Mucosa of rectum (tissue), 2 donors: ENCODE measurements at regions not wholly inside any gene's neighbourhood (a gene's known extent, or its start where the extent isn't known, plus 50 kb on each side); places are given as distances from the start of the nearest gene placed in this dataset.

ENCODE experiments used
- H3K27ac ChIP-seq, 2 donors: one replicate each; pipeline ENCODE4 v1.7.0; 2013; ENCODE audit warnings: inconsistent platforms in 2 of 2, low read depth in 2 of 2, low read length in 2 of 2
- H3K27me3 ChIP-seq, 2 donors: one replicate each; pipeline ENCODE4 v1.7.0; 2013; ENCODE audit warnings: low read length in 2 of 2; ENCODE audit not compliant: control insufficient read depth in 2 of 2, insufficient read depth in 2 of 2
- H3K36me3 ChIP-seq, 2 donors: one replicate each; pipeline ENCODE4 v1.7.0; 2013; ENCODE audit warnings: low read length in 2 of 2; ENCODE audit not compliant: control insufficient read depth in 2 of 2, insufficient read depth in 2 of 2
- H3K4me1 ChIP-seq, 2 donors: one replicate each; pipeline ENCODE4 v1.7.0; 2013; ENCODE audit warnings: low read length in 2 of 2, mild to moderate bottlenecking in 1 of 2; ENCODE audit not compliant: control insufficient read depth in 2 of 2, insufficient read depth in 2 of 2
- H3K4me3 ChIP-seq, 2 donors: one replicate each; pipeline ENCODE4 v1.7.0; 2013; ENCODE audit warnings: low read length in 2 of 2
- H3K9ac ChIP-seq, 2 donors: one replicate each; pipeline ENCODE4 v1.7.0; 2013; ENCODE audit warnings: low read length in 2 of 2, low read depth in 1 of 2, mild to moderate bottlenecking in 1 of 2
- H3K9me3 ChIP-seq, 2 donors: one replicate each; pipeline ENCODE4 v1.7.0; 2013; ENCODE audit warnings: low read length in 2 of 2; ENCODE audit not compliant: control insufficient read depth in 2 of 2
- donor health status: healthy.
- donor health status: Normal muscosa, but diverticular disease.

DNA sequence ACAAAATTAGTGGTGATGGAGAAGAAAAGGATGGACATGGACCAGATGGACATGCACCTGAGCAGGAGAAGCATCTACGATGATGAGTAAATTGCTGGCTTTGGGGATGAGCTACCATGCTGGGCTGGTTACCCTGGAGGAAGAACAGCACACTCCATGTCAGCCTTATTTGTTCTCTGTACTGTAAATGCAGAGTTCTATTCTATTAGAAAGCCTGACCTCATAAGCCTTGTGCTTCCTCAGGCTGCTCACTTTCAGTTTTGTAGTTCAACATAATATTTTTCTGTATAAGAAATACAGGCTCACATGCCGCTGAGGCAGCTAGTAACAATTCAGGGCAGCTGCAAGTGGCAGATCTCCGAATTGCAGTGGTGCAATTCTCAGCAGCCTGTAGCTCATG, 249.6 kb downstream of the PLA2G4A start:
- H3K27me3 ChIP-seq, result no peaks in the 10 kb centered on the region
- no peak overlapping the region for H3K4me3 ChIP-seq
- H3K4me1 ChIP-seq, result no peaks in the 10 kb centered on the region
- no peak overlapping the region for H3K27ac ChIP-seq
- no peaks in the 10 kb centered on the region for H3K9me3 ChIP-seq
- no peak overlapping the region for H3K9ac ChIP-seq
- H3K36me3 ChIP-seq, result no peaks in the 10 kb centered on the region

- no peak overlapping the region for H3K4me3 ChIP-seq
- no peaks in the 10 kb centered on the region for H3K4me1 ChIP-seq
- H3K36me3 ChIP-seq, result no peaks in the 10 kb centered on the region
- H3K27ac ChIP-seq, result no peak overlapping the region
- H3K9me3 ChIP-seq, result no peaks in the 10 kb centered on the region
- H3K9ac ChIP-seq, result no peak overlapping the region
- H3K27me3 ChIP-seq, result no peaks in the 10 kb centered on the region
Observed at GRCh38 chr1:187078916-187079315, 250.2 kb downstream of the PLA2G4A start.

GRCh38 chr1:187079330-187079729, 250.6 kb downstream of the PLA2G4A start:
- H3K9ac ChIP-seq, result no peak overlapping the region
- no peaks in the 10 kb centered on the region for H3K4me1 ChIP-seq
- H3K9me3 ChIP-seq, result no peaks in the 10 kb centered on the region
- H3K27ac ChIP-seq, result no peak overlapping the region
- no peak overlapping the region for H3K4me3 ChIP-seq
- H3K27me3 ChIP-seq, result no peaks in the 10 kb centered on the region
- H3K36me3 ChIP-seq, result no peaks in the 10 kb centered on the region

DNA sequence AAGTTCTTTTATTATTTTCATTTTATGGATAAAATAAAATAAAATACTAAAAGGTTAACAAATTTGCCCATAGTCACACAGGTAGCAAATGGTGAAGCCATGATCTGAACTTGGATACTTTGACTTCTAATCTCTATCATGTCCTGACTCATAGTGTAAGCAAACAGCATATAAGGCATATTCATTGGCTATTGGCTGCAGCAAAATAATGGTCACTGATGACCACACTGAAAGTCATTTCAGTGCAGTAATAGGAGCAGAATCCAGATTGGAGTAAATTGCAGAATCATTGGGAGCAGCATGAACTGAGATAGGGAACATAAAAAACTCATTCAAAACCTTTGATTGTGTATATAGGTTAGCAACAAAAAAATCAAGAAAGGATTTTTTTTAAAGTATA, 262.9 kb downstream of the PLA2G4A start:
- Histone ChIP-seq H3K9me3 (no peaks in the 10 kb centered on the region), H3K9ac (no peak overlapping the region), H3K27ac (no peak overlapping the region), H3K36me3 (no peaks in the 10 kb centered on the region), H3K4me1 (no peaks in the 10 kb centered on the region), H3K4me3 (no peak overlapping the region), H3K27me3 (no peaks in the 10 kb centered on the region)

DNA sequence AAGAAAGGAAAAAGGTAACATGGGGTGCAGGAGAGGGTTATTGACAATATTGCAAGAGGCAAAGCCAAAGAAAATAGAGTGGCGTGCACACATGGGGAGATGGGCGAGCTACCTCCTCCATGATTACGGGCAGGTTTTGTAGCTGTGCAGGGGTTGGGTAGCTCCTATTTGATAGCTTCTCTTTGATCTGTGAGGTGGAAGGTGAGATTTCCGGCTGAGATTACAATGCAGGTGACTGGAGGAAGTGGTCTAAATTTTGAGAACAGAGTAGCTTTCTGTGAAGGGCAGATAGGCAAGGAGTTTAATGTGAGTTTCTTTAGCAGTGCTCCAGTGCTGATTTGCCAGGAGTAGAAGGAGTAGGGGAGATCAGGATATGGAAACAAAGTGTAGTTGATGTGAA, 263.4 kb downstream of the PLA2G4A start:
- H3K27ac ChIP-seq, result no peak overlapping the region
- H3K4me3 ChIP-seq, result no peak overlapping the region
- H3K9me3 ChIP-seq, result no peaks in the 10 kb centered on the region

GRCh38 chr1:187096689-187097088, 267.9 kb downstream of the PLA2G4A start:
- H3K27me3 ChIP-seq, result no peaks in the 10 kb centered on the region
- no peak overlapping the region for H3K9ac ChIP-seq

More for the DNA sequence above, 263.4 kb downstream of the PLA2G4A start:
- Histone ChIP-seq H3K9ac (no peak overlapping the region), H3K36me3 (no peaks in the 10 kb centered on the region), H3K27me3 (no peaks in the 10 kb centered on the region), H3K4me1 (no peaks in the 10 kb centered on the region)

GRCh38 chr1:187110351-187110750, 281.6 kb downstream of the PLA2G4A start:
- H3K36me3 ChIP-seq, result no peaks in the 10 kb centered on the region
- no peaks in the 10 kb centered on the region for H3K4me1 ChIP-seq
- H3K4me3 ChIP-seq, result no peak overlapping the region
- H3K9ac ChIP-seq, result no peak overlapping the region
- no peaks in the 10 kb centered on the region for H3K27me3 ChIP-seq
- H3K27ac ChIP-seq, result no peak overlapping the region
- H3K9me3 ChIP-seq, result no peaks in the 10 kb centered on the region

More at GRCh38 chr1:187096689-187097088, 267.9 kb downstream of the PLA2G4A start:
- no peaks in the 10 kb centered on the region for H3K36me3 ChIP-seq
- no peaks in the 10 kb centered on the region for H3K4me1 ChIP-seq
- no peaks in the 10 kb centered on the region for H3K9me3 ChIP-seq
- no peak overlapping the region for H3K27ac ChIP-seq
- H3K4me3 ChIP-seq, result no peak overlapping the region

DNA sequence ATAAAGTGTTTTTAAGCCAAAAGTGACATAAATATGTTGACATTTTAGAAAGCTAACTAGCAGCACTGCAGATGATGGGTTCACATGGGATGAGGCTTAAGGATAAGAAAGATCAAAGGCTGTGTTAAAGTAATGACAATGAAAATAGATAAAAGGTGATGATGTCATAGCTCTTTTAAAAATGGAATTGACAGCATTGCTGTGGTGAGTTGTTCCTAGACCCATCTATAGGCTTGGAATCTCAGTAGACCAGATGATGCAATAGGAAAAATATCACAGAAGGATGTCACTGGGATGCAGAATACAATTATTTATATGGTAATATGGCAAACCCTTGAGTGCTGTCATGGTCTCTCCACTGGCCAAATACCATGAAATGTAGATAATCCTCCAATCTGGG, 286.0 kb downstream of the PLA2G4A start:
- H3K27me3 ChIP-seq, result no peaks in the 10 kb centered on the region
- no peaks in the 10 kb centered on the region for H3K4me1 ChIP-seq
- no peaks in the 10 kb centered on the region for H3K9me3 ChIP-seq
- H3K4me3 ChIP-seq, result no peak overlapping the region
- no peak overlapping the region for H3K27ac ChIP-seq
- H3K9ac ChIP-seq, result no peak overlapping the region
- no peaks in the 10 kb centered on the region for H3K36me3 ChIP-seq

GRCh38 chr1:187121661-187122060, 292.9 kb downstream of the PLA2G4A start:
- H3K9me3 ChIP-seq, result no peaks in the 10 kb centered on the region
- no peak overlapping the region for H3K9ac ChIP-seq
- no peaks in the 10 kb centered on the region for H3K36me3 ChIP-seq
- H3K4me3 ChIP-seq, result no peak overlapping the region
- H3K4me1 ChIP-seq, result no peaks in the 10 kb centered on the region
- H3K27ac ChIP-seq, result no peak overlapping the region
- H3K27me3 ChIP-seq, result no peaks in the 10 kb centered on the region

DNA sequence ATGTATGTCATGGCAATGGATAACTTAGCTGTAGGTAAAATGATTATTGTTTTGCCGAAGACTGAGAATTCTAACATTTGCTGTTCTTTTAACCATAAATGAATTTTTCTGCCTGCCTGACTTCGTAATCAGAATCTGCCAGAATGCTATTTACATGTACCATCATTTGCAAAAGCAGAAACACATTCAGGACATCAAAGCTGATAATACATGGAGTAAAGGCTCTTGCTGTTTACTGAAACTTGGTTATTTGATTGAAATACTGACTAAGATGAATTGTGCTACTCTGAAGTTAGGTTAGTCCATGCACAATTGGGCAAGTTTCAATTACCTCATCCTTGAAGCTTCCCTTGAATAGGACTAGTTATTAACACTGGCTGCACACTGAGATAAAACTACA, 293.8 kb downstream of the PLA2G4A start:
- no peaks in the 10 kb centered on the region for H3K9me3 ChIP-seq

DNA sequence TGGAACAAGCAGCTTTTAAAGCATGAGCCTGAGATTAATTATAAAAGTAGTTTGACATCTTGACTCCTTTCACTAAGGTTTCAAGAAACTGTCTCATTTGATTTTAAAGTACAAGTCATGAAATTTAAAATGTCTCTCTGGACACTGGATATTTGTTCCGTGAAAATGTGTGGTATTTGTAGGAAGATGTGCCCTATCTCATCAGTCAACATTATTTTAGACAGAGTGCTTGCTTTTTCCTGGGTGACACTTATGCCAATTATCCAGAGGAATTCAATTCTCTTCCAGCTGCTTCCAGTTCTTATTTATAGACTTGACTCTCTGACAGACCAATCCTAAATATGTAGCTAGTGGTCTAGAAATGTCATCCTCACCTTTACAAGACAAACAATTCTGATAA, 300.4 kb downstream of the PLA2G4A start:
- Histone ChIP-seq H3K4me3 (no peak overlapping the region), H3K27me3 (no peaks in the 10 kb centered on the region), H3K4me1 (no peaks in the 10 kb centered on the region), H3K36me3 (no peaks in the 10 kb centered on the region), H3K27ac (no peak overlapping the region), H3K9ac (no peak overlapping the region), H3K9me3 (no peaks in the 10 kb centered on the region)

More for the DNA sequence above, 293.8 kb downstream of the PLA2G4A start:
- H3K9ac ChIP-seq, result no peak overlapping the region
- H3K4me1 ChIP-seq, result no peaks in the 10 kb centered on the region
- H3K4me3 ChIP-seq, result no peak overlapping the region
- no peaks in the 10 kb centered on the region for H3K27me3 ChIP-seq
- H3K27ac ChIP-seq, result no peak overlapping the region
- H3K36me3 ChIP-seq, result no peaks in the 10 kb centered on the region
